ENCODE measurements at regions not wholly inside any gene's neighbourhood (a gene's known extent, or its start where the extent isn't known, plus 50 kb on each side); places are given as distances from the start of the nearest gene placed in this dataset.

DNA sequence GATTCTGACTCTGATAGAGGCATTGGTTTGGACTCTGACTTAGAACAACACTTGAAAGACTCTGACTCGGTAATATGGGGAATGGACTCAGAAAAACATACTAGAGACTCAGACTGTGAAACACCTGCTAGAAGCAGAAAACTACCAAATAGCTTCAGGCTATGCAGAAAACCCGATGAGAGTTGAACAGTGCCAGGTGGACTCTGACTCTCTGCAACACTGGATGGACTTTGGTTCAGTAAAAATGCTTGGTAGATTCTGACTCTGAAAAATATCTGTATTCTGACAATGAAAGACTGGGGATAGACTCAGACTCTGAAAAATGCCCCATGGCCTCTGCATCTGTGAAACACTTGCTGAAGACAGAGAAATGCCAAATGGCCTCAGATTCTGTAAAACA is 215.1 kb upstream of the HDX start:
- TF ChIP-seq CTCF (IDR thresholded peaks at IDR 0.05): no peak
- TF ChIP-seq EZH2 (IDR thresholded peaks at IDR 0.05; ENCODE audit: borderline replicate concordance, insufficient read depth, low read depth, low read length, poor library complexity, severe bottlenecking): no peak

Measured in B cell (primary cell).